HCT116 (cell line): ENCODE measurements at regions not wholly inside any gene's neighbourhood (a gene's known extent, or its start where the extent isn't known, plus 50 kb on each side); places are given as distances from the start of the nearest gene placed in this dataset.

Experiments
- ATAC-seq: fragments of 200-7000 bp; cut with Tn5 transposase; 2 replicates; pipeline ENCODE4 v1.9.1; 2020; ENCODE audit warnings: mild to moderate bottlenecking, moderate library complexity
- BruUV-seq: library from RNA; stranded (reverse); fragments of 400-500 nt; replicated peaks from 2 replicates; lab custom pipeline; 2021; lab: Mats Ljungman, UMichigan
- CTCF ChIA-PET: fragments of 300-600 bp; sonication (Branson Sonifier 250); formaldehyde crosslinking; loops from one replicate; lab custom pipeline; 2021; ENCODE audit warnings: antibody characterized with exemption; lab: Charles Lee
- POLR2A ChIA-PET: fragments of 300-600, 350-600 bp; sonication (Branson Sonifier 250); formaldehyde crosslinking; loops from one replicate; lab custom pipeline; 2021; ENCODE audit warnings: antibody characterized with exemption; lab: Charles Lee
- RAD21 ChIA-PET, 2 experiments: fragments of 300-600 bp; sonication (Branson Sonifier 250); formaldehyde crosslinking; loops; one replicate each; lab custom pipeline; 2023; ENCODE audit warnings: low total read pairs in 2 of 2; ENCODE audit not compliant: uncharacterized antibody in 2 of 2, unreplicated experiment in 2 of 2, low non-redundant PET in 1 of 2; lab: Charles Lee
- DNase-seq: peaks from one replicate; pipeline ENCODE4 v3.0.0-alpha.2; 2010; ENCODE audit warnings: low read depth, low spot score
- H2AFZ ChIP-seq: fragments of 200-600 bp; shearing (Covaris generic), sonication (generic); 2 replicates; pipeline ENCODE4 v1.6.1; 2017; ENCODE audit warnings: low read depth, mixed run types, mixed read lengths, antibody characterized with exemption, low read length; ENCODE audit not compliant: poor library complexity, severe bottlenecking
- H3K27ac ChIP-seq: 2 replicates; pipeline ENCODE4 v1.5.1; 2012; ENCODE audit warnings: low read depth, low read length
- H3K27me3 ChIP-seq: fragments of 200-600 bp; sonication (generic); 2 replicates; pipeline ENCODE4 v1.6.1; 2016; ENCODE audit warnings: mixed run types, low read length, mixed read lengths; ENCODE audit not compliant: insufficient read depth
- H3K36me3 ChIP-seq, 2 experiments: fragments of 200-500 bp in 1 of 2; fragments of 200-600 bp in 1 of 2; sonication (Bioruptor generic) in 1 of 2; sonication (generic) in 1 of 2; 2 replicates each; pipeline versions ENCODE4 v1.5.1 to v1.6.1; 2014 to 2016; ENCODE audit warnings: low read length in 2 of 2, inconsistent platforms in 1 of 2, mixed read lengths in 1 of 2, mixed run types in 1 of 2; ENCODE audit not compliant: insufficient read depth in 2 of 2, control insufficient read depth in 1 of 2
- H3K4me1 ChIP-seq, 2 experiments: fragments of 200-600 bp in 1 of 2; sonication (generic) in 1 of 2; 2 replicates each; pipeline versions ENCODE4 v1.5.1 to v1.6.1; 2012 to 2017; ENCODE audit warnings: low read length in 2 of 2, inconsistent platforms in 1 of 2, mild to moderate bottlenecking in 1 of 2, mixed read lengths in 1 of 2, mixed run types in 1 of 2, moderate library complexity in 1 of 2; ENCODE audit not compliant: insufficient read depth in 2 of 2, control insufficient read depth in 1 of 2
- H3K4me2 ChIP-seq: fragments of 200-600 bp; sonication (generic); 2 replicates; pipeline ENCODE4 v1.6.1; 2017; ENCODE audit warnings: mixed run types, low read length, mixed read lengths
- H3K4me3 ChIP-seq, 2 experiments: fragments of 200-600 bp in 1 of 2; sonication (generic) in 1 of 2; replicated peaks in 1 of 2; 2 replicates each; pipeline ENCODE4 v1.5.1; 2011 to 2016; ENCODE audit warnings: low read length in 2 of 2, control low read depth in 1 of 2, low read depth in 1 of 2, mild to moderate bottlenecking in 1 of 2, mixed read lengths in 1 of 2, mixed run types in 1 of 2
- H3K79me2 ChIP-seq: fragments of 200-600 bp; sonication (generic); 2 replicates; pipeline ENCODE4 v1.6.1; 2017; ENCODE audit warnings: mild to moderate bottlenecking, mixed run types, low read length, moderate library complexity, mixed read lengths; ENCODE audit not compliant: insufficient read depth
- H3K9ac ChIP-seq: fragments of 200-600 bp; sonication (generic); 2 replicates; pipeline ENCODE4 v1.6.1; 2016; ENCODE audit warnings: low read length, mixed read lengths
- H3K9me2 ChIP-seq: fragments of 200-600 bp; sonication (generic), shearing (Covaris generic); 2 replicates; pipeline ENCODE4 v1.6.1; 2017; ENCODE audit warnings: mixed run types, mild to moderate bottlenecking, moderate library complexity; ENCODE audit not compliant: insufficient read depth
- H3K9me3 ChIP-seq, 2 experiments: fragments of 200-500 bp in 1 of 2; fragments of 200-600 bp in 1 of 2; sonication (Bioruptor generic) in 1 of 2; sonication (generic) in 1 of 2; 2 replicates each; pipeline ENCODE4 v1.6.1; 2014 to 2017; ENCODE audit warnings: low read length in 2 of 2, mixed read lengths in 2 of 2, inconsistent platforms in 1 of 2, low read depth in 1 of 2, mild to moderate bottlenecking in 1 of 2, mixed run types in 1 of 2, moderate library complexity in 1 of 2; ENCODE audit not compliant: control insufficient read depth in 1 of 2, insufficient read depth in 1 of 2
- H4K20me1 ChIP-seq: fragments of 200-600 bp; sonication (generic), shearing (Covaris generic); 2 replicates; pipeline ENCODE4 v1.6.1; 2017; ENCODE audit warnings: mixed run types, mild to moderate bottlenecking, moderate library complexity; ENCODE audit not compliant: insufficient read depth
- CEBPB ChIP-seq: IDR thresholded peaks from 2 replicates; pipeline ENCODE4 v1.6.1; 2012; ENCODE audit warnings: low read depth
- EGR1 ChIP-seq: IDR thresholded peaks from 2 replicates; pipeline ENCODE4 v1.6.1; 2012; ENCODE audit warnings: low read depth
- ELF1 ChIP-seq: IDR thresholded peaks from 2 replicates; pipeline ENCODE4 v1.6.1; 2012; ENCODE audit warnings: low read depth, borderline replicate concordance
- EZH2phosphoT487 ChIP-seq: fragments of 200-600 bp; IDR thresholded peaks from 2 replicates; pipeline ENCODE4 v1.6.1; 2018; ENCODE audit warnings: antibody characterized with exemption, borderline replicate concordance
- FOSL1 ChIP-seq: IDR thresholded peaks from 2 replicates; pipeline ENCODE4 v1.6.1; 2012; ENCODE audit warnings: low read depth
- JUND ChIP-seq: IDR thresholded peaks from 2 replicates; pipeline ENCODE4 v1.6.1; 2012
- POLR2A ChIP-seq: IDR thresholded peaks from 2 replicates; pipeline ENCODE4 v1.7.0; 2011; ENCODE audit warnings: borderline replicate concordance; ENCODE audit not compliant: insufficient read depth, insufficient read length; ENCODE audit errors: extremely low read depth
- POLR2AphosphoS5 ChIP-seq: IDR thresholded peaks from 2 replicates; pipeline ENCODE4 v1.6.1; 2011; ENCODE audit warnings: mild to moderate bottlenecking, low read depth, low read length, moderate library complexity
- REST ChIP-seq: IDR thresholded peaks from 2 replicates; pipeline ENCODE4 v1.6.1; 2012; ENCODE audit warnings: low read depth
- SRF ChIP-seq: IDR thresholded peaks from 2 replicates; pipeline ENCODE4 v1.6.1; 2012; ENCODE audit warnings: low read depth
- TCF7L2 ChIP-seq: IDR thresholded peaks from 2 replicates; pipeline ENCODE4 v1.7.0; 2011; ENCODE audit warnings: borderline replicate concordance, inconsistent platforms; ENCODE audit not compliant: insufficient read depth, insufficient read length; ENCODE audit errors: extremely low read depth
- ZNF274 ChIP-seq: fragments of 200-500 bp; sonication (Bioruptor generic); IDR thresholded peaks from 2 replicates; pipeline ENCODE4 v1.6.1; 2014; ENCODE audit warnings: mild to moderate bottlenecking, low read depth, low read length, inconsistent platforms
- intact Hi-C: fragments of 100-400 bp; cut with micrococcal nuclease; formaldehyde crosslinking; loops from 2 replicates; pipeline ENCODE4 v1.10.0; 2022

GRCh38 chr1:229002451-229002960, 267.2 kb downstream of the RHOU start:
- H3K4me1 ChIP-seq: no peaks in the 10 kb centered on the region
- H3K36me3 ChIP-seq: no peaks in the 10 kb centered on the region
- H2AFZ ChIP-seq: no peak overlapping the region
- H3K9me3 ChIP-seq: no peaks in the 10 kb centered on the region
- intact Hi-C loops: no loop called here
- no peak overlapping the region for H3K9ac ChIP-seq
- CTCF ChIA-PET: no interaction called here
- H3K9me2 ChIP-seq: no peaks in the 10 kb centered on the region
- no peak overlapping the region for H3K4me3 ChIP-seq
- DNase-seq: no peak
- no TSS peak for BruUV-seq
- TF ChIP-seq REST: no peak
- no peak for TF ChIP-seq JUND
- no peak for TF ChIP-seq FOSL1
- no peak for TF ChIP-seq EZH2phosphoT487
- TF ChIP-seq EGR1: no peak
- TF ChIP-seq TCF7L2: no peak
- TF ChIP-seq ZNF274: no peak
- no peak for TF ChIP-seq POLR2A
- TF ChIP-seq CEBPB: no peak
- no peak for TF ChIP-seq ELF1
- TF ChIP-seq SRF: no peak
- no peak for TF ChIP-seq POLR2AphosphoS5
- TF ChIP-seq, all 23 proteins: peak for 0
- no peak overlapping the region for H3K4me2 ChIP-seq
- no peaks in the 10 kb centered on the region for H3K79me2 ChIP-seq
- ATAC-seq: no peak
- no peak overlapping the region for H3K27ac ChIP-seq
- ChIA-PET POLR2A (no interaction called here), RAD21 (no interaction called here)
- no peaks in the 10 kb centered on the region for H4K20me1 ChIP-seq
- no peaks in the 10 kb centered on the region for H3K27me3 ChIP-seq
